Esophagus (tissue), 2 donors: ENCODE measurements at regions not wholly inside any gene's neighbourhood (a gene's known extent, or its start where the extent isn't known, plus 50 kb on each side); places are given as distances from the start of the nearest gene placed in this dataset.
"Not testable (repeated sequence)": the region's sequence is repeated elsewhere in the genome, so short reads cannot be mapped to it uniquely, and the experiment has no call there.

Experiments used
- H3K27ac ChIP-seq, 2 donors: one replicate each; pipeline ENCODE4 v1.5.1; 2013; ENCODE audit warnings: low read depth in 2 of 2, mild to moderate bottlenecking in 2 of 2, inconsistent platforms in 1 of 2, low read length in 1 of 2, moderate library complexity in 1 of 2
- H3K27me3 ChIP-seq, 2 donors: one replicate each; pipeline ENCODE4 v1.6.1; 2013; ENCODE audit warnings: low read length in 2 of 2, control low read depth in 1 of 2, mild to moderate bottlenecking in 1 of 2; ENCODE audit not compliant: insufficient read depth in 2 of 2, control insufficient read depth in 1 of 2
- H3K36me3 ChIP-seq, 2 donors: one replicate each; pipeline ENCODE4 v1.6.1; 2013; ENCODE audit warnings: low read length in 1 of 2; ENCODE audit not compliant: control insufficient read depth in 2 of 2, insufficient read depth in 2 of 2
- H3K4me1 ChIP-seq, 2 donors: one replicate each; pipeline ENCODE4 v1.6.1; 2013; ENCODE audit warnings: low read length in 1 of 2; ENCODE audit not compliant: control insufficient read depth in 2 of 2, insufficient read depth in 2 of 2
- H3K4me3 ChIP-seq, 2 donors: one replicate each; pipeline ENCODE4 v1.5.1; 2013; ENCODE audit warnings: low read length in 2 of 2, mild to moderate bottlenecking in 2 of 2, low read depth in 1 of 2, moderate library complexity in 1 of 2
- H3K9me3 ChIP-seq, 2 donors: one replicate each; pipeline ENCODE4 v1.6.1; 2013; ENCODE audit warnings: mild to moderate bottlenecking in 2 of 2, low read depth in 1 of 2, low read length in 1 of 2, moderate library complexity in 1 of 2; ENCODE audit not compliant: control insufficient read depth in 2 of 2, insufficient read depth in 1 of 2
- WGBS, 2 donors: extraction: QIAGEN DNeasy Blood & Tissue Kit; methylation state at CpG; one replicate each; pipeline ENCODE4 v1.1.7; 2013; 5-methylcytosine and 5-hydroxymethylcytosine counted together
- donor health status: healthy with polysubstance abuse.
- donor health status: Bipolar disorder and iron deficiency.

- Histone ChIP-seq H3K36me3 (no peaks in the 10 kb centered on the region), H3K9me3 (no peaks in the 10 kb centered on the region), H3K4me3 (no peak overlapping the region), H3K4me1 (no peaks in the 10 kb centered on the region), H3K27ac (no peak overlapping the region), H3K27me3 (no peaks in the 10 kb centered on the region)
- 96 to 97% methylated on average over 8 of the region's 8 CpGs for WGBS, 2 donors
Measured at GRCh38 chr6:14766391-14766994, 479.4 kb upstream of the JARID2 start.

- H3K27me3 ChIP-seq = no peaks in the 10 kb centered on the region
- H3K27ac ChIP-seq = no peak overlapping the region
- H3K9me3 ChIP-seq = no peaks in the 10 kb centered on the region
- no peak overlapping the region for H3K4me3 ChIP-seq
- no peaks in the 10 kb centered on the region for H3K4me1 ChIP-seq
- 70 to 73% methylated on average over 5 of the region's 5 CpGs for WGBS, 2 donors
- H3K36me3 ChIP-seq = no peaks in the 10 kb centered on the region
Measured at GRCh38 chr6:14767226-14767625, 478.6 kb upstream of the JARID2 start.

GRCh38 chr6:14770040-14770439, 475.8 kb upstream of the JARID2 start:
- 89% methylated on average over 3 of the region's 3 CpGs for WGBS, 2 donors
- no peak overlapping the region for H3K4me3 ChIP-seq
- H3K27ac ChIP-seq = no peak overlapping the region
- no peaks in the 10 kb centered on the region for H3K9me3 ChIP-seq
- no peaks in the 10 kb centered on the region for H3K36me3 ChIP-seq
- no peaks in the 10 kb centered on the region for H3K27me3 ChIP-seq
- H3K4me1 ChIP-seq = no peaks in the 10 kb centered on the region

GRCh38 chr6:14770572-14770971, 475.3 kb upstream of the JARID2 start:
- Histone ChIP-seq H3K36me3 (no peaks in the 10 kb centered on the region), H3K9me3 (no peaks in the 10 kb centered on the region), H3K4me1 (no peaks in the 10 kb centered on the region), H3K4me3 (no peak overlapping the region), H3K27me3 (no peaks in the 10 kb centered on the region), H3K27ac (no peak overlapping the region)
- WGBS, 2 donors = 72 to 77% methylated on average over 6 of the region's 6 CpGs

- no peaks in the 10 kb centered on the region for H3K9me3 ChIP-seq
- no peaks in the 10 kb centered on the region for H3K27me3 ChIP-seq
- no peak overlapping the region for H3K27ac ChIP-seq
- 72 to 81% methylated on average over 3 of the region's 3 CpGs for WGBS, 2 donors
- H3K36me3 ChIP-seq = no peaks in the 10 kb centered on the region
- H3K4me1 ChIP-seq = no peaks in the 10 kb centered on the region
- H3K4me3 ChIP-seq = no peak overlapping the region
Measured at GRCh38 chr6:14771016-14771415, 474.9 kb upstream of the JARID2 start.

GRCh38 chr6:14772188-14772587, 473.7 kb upstream of the JARID2 start:
- Histone ChIP-seq H3K4me3 (no peak overlapping the region), H3K9me3 (no peaks in the 10 kb centered on the region), H3K27me3 (no peaks in the 10 kb centered on the region), H3K4me1 (no peaks in the 10 kb centered on the region), H3K36me3 (no peaks in the 10 kb centered on the region), H3K27ac (no peak overlapping the region)
- 90 to 94% methylated on average over 7 of the region's 7 CpGs for WGBS, 2 donors

GRCh38 chr6:14775528-14775927, 470.3 kb upstream of the JARID2 start:
- no peaks in the 10 kb centered on the region for H3K27me3 ChIP-seq
- WGBS, 2 donors = 42 to 54% methylated on average over 1 of the region's 1 CpG
- H3K36me3 ChIP-seq = no peaks in the 10 kb centered on the region
- H3K4me3 ChIP-seq = no peak overlapping the region
- H3K9me3 ChIP-seq = no peaks in the 10 kb centered on the region
- H3K4me1 ChIP-seq = no peaks in the 10 kb centered on the region
- H3K27ac ChIP-seq = no peak overlapping the region

- Histone ChIP-seq H3K9me3 (no peaks in the 10 kb centered on the region), H3K27ac (no peak overlapping the region), H3K36me3 (no peaks in the 10 kb centered on the region), H3K4me3 (no peak overlapping the region), H3K4me1 (no peaks in the 10 kb centered on the region), H3K27me3 (no peaks in the 10 kb centered on the region)
- WGBS, 2 donors = 81 to 93% methylated on average over 3 of the region's 3 CpGs
Measured at GRCh38 chr6:14776307-14776706, 469.6 kb upstream of the JARID2 start.

GRCh38 chr6:14781772-14782525, 463.9 kb upstream of the JARID2 start:
- no peaks in the 10 kb centered on the region for H3K27me3 ChIP-seq
- no peak overlapping the region for H3K4me3 ChIP-seq
- no peaks in the 10 kb centered on the region for H3K36me3 ChIP-seq
- H3K27ac ChIP-seq = no peak overlapping the region
- no peaks in the 10 kb centered on the region for H3K4me1 ChIP-seq
- 82 to 88% methylated on average over 12 of the region's 12 CpGs for WGBS, 2 donors
- H3K9me3 ChIP-seq = no peaks in the 10 kb centered on the region

GRCh38 chr6:14782921-14783464, 462.9 kb upstream of the JARID2 start:
- 92 to 98% methylated on average over 10 of the region's 10 CpGs for WGBS, 2 donors
- H3K27me3 ChIP-seq, H3K27ac ChIP-seq, H3K4me1 ChIP-seq, H3K4me3 ChIP-seq, H3K36me3 ChIP-seq, H3K9me3 ChIP-seq: not testable (repeated sequence)
